Left lung (tissue), 4 donors: ENCODE measurements at regions not wholly inside any gene's neighbourhood (a gene's known extent, or its start where the extent isn't known, plus 50 kb on each side); places are given as distances from the start of the nearest gene placed in this dataset.

Experiments used
- ATAC-seq: fragments of 200-7000 bp; cut with Tn5 transposase; one replicate; pipeline ENCODE4 v1.9.1; 2020; ENCODE audit warnings: moderate library complexity
- DNase-seq, 4 donors: peaks; one replicate each; pipeline ENCODE4 v3.0.0-alpha.2; 2013 to 2020
- H3K27ac ChIP-seq, 2 donors: fragments of 200-600 bp; sonication (generic) in 1 of 2; one replicate each; pipeline versions ENCODE4 v1.5.0 to v1.8.0; 2020 to 2021
- H3K27me3 ChIP-seq, 2 donors: fragments of 200-600 bp; sonication (generic) in 1 of 2; one replicate each; pipeline versions ENCODE4 v1.5.0 to v1.8.0; 2020 to 2021
- H3K36me3 ChIP-seq, 2 donors: fragments of 200-600 bp; sonication (generic) in 1 of 2; one replicate each; pipeline versions ENCODE4 v1.5.0 to v1.8.0; 2020 to 2021
- H3K4me1 ChIP-seq, 2 donors: fragments of 200-600 bp; one replicate each; pipeline ENCODE4 v1.8.0; 2021
- H3K4me3 ChIP-seq, 2 donors: fragments of 200-600 bp; sonication (generic) in 1 of 2; one replicate each; pipeline versions ENCODE4 v1.5.0 to v1.8.0; 2020 to 2021; ENCODE audit warnings: mild to moderate bottlenecking in 1 of 2
- H3K9me3 ChIP-seq, 2 donors: fragments of 200-600 bp; sonication (generic) in 1 of 2; one replicate each; pipeline versions ENCODE4 v1.5.0 to v1.8.0; 2020 to 2021
- CTCF ChIP-seq, 2 donors: fragments of 200-600 bp; sonication (generic) in 1 of 2; IDR thresholded peaks; one replicate each; pipeline versions ENCODE4 v1.5.0 to v1.8.0; 2021; ENCODE audit warnings: antibody characterized with exemption in 2 of 2
- intact Hi-C, 2 donors: fragments of 100-400 bp; cut with DNase I; formaldehyde crosslinking; loops; one replicate each; pipeline versions ENCODE4 v1.11.2 to v1.14.2; 2022
- donor health status: DM: no; HTN: yes; CAD: no.
- donor health status: DM: no; HTN: no; CAD: no.

GRCh38 chr12:92650228-92650822 is 52.5 kb upstream of the PLEKHG7 start:
- peak in 1 of 2 donors; percentile 8 for TF ChIP-seq CTCF (IDR thresholded peaks at IDR 0.05)
- no peaks in the 10 kb centered on the region for H3K27me3 ChIP-seq
- H3K36me3 ChIP-seq, result no peaks in the 10 kb centered on the region
- no peak overlapping the region for H3K27ac ChIP-seq
- no peak overlapping the region for H3K4me3 ChIP-seq
- no peak for ATAC-seq
- H3K9me3 ChIP-seq, result no peaks in the 10 kb centered on the region
- H3K4me1 ChIP-seq, result peaks cover 0 to 7% of the 10 kb centered on the region in 2 donors
- DNase-seq, result no peak
- intact Hi-C loops, result no loop called here

- H3K9me3 ChIP-seq, result no peaks in the 10 kb centered on the region
- no peaks in the 10 kb centered on the region for H3K36me3 ChIP-seq
- H3K4me3 ChIP-seq, result no peak overlapping the region
- peak; percentile 48 to 58 for TF ChIP-seq CTCF (IDR thresholded peaks at IDR 0.05)
- H3K27ac ChIP-seq, result no peak overlapping the region
- ATAC-seq, result peak; percentile 99
- DNase-seq, result peak in 3 of 4 donors; percentile 48 to 81 (median 58)
- peaks cover 0 to 7% of the 10 kb centered on the region in 2 donors for H3K4me1 ChIP-seq
- intact Hi-C loops, result loop anchor here in 1 of 2 donors (10.0 kb wide), 1 partner anchor 75 kb away; no protein-coding TSS in a partner anchor
- no peaks in the 10 kb centered on the region for H3K27me3 ChIP-seq
Measured at GRCh38 chr12:92649511-92650227, 53.1 kb upstream of the PLEKHG7 start.

GRCh38 chr12:92648242-92649031 is 54.4 kb upstream of the PLEKHG7 start:
- Histone ChIP-seq H3K36me3 (no peaks in the 10 kb centered on the region), H3K27ac (no peak overlapping the region), H3K27me3 (no peaks in the 10 kb centered on the region), H3K4me3 (no peak overlapping the region), H3K4me1 (peaks cover 0 to 7% of the 10 kb centered on the region in 2 donors), H3K9me3 (no peaks in the 10 kb centered on the region)
- TF ChIP-seq CTCF (IDR thresholded peaks at IDR 0.05), result no peak
- DNase-seq, result no peak
- intact Hi-C loops, result loop anchor here in 1 of 2 donors (10.0 kb wide), 1 partner anchor 74 kb away; no protein-coding TSS in a partner anchor
- no peak for ATAC-seq

- H3K9me3 ChIP-seq, result no peaks in the 10 kb centered on the region
- no peaks in the 10 kb centered on the region for H3K4me1 ChIP-seq
- no peak overlapping the region for H3K27ac ChIP-seq
- H3K4me3 ChIP-seq, result no peak overlapping the region
- H3K36me3 ChIP-seq, result no peaks in the 10 kb centered on the region
- ATAC-seq (no peak), DNase-seq (no peak)
- intact Hi-C loops, result loop anchor here in 1 of 2 donors (10.0 kb wide), 1 partner anchor 66 kb away; no protein-coding TSS in a partner anchor
- TF ChIP-seq CTCF (IDR thresholded peaks at IDR 0.05), result no peak
- no peaks in the 10 kb centered on the region for H3K27me3 ChIP-seq
Measured at GRCh38 chr12:92641291-92641690, 61.5 kb upstream of the PLEKHG7 start.

GRCh38 chr12:92640691-92641090 is 62.1 kb upstream of the PLEKHG7 start:
- Histone ChIP-seq H3K27ac (no peak overlapping the region), H3K9me3 (no peaks in the 10 kb centered on the region), H3K36me3 (no peaks in the 10 kb centered on the region), H3K4me3 (no peak overlapping the region), H3K4me1 (no peaks in the 10 kb centered on the region), H3K27me3 (no peaks in the 10 kb centered on the region)
- intact Hi-C loops, result loop anchor here in 1 of 2 donors (10.0 kb wide), 1 partner anchor 66 kb away; no protein-coding TSS in a partner anchor
- DNase-seq (no peak), ATAC-seq (no peak)
- TF ChIP-seq CTCF (IDR thresholded peaks at IDR 0.05), result no peak
